Duodenal mucosa (tissue), 2 donors: ENCODE measurements at regions not wholly inside any gene's neighbourhood (a gene's known extent, or its start where the extent isn't known, plus 50 kb on each side); places are given as distances from the start of the nearest gene placed in this dataset.

Source experiments
- H3K27ac ChIP-seq: one replicate; pipeline ENCODE4 v1.7.0; 2013; ENCODE audit warnings: low read depth, low read length
- H3K27me3 ChIP-seq, 2 donors: one replicate each; pipeline ENCODE4 v1.7.0; 2013; ENCODE audit warnings: low read length in 2 of 2, control low read depth in 1 of 2; ENCODE audit not compliant: insufficient read depth in 2 of 2, control insufficient read depth in 1 of 2
- H3K36me3 ChIP-seq, 2 donors: one replicate each; pipeline ENCODE4 v1.7.0; 2013; ENCODE audit warnings: low read length in 2 of 2, control low read depth in 1 of 2; ENCODE audit not compliant: insufficient read depth in 2 of 2, control insufficient read depth in 1 of 2
- H3K4me1 ChIP-seq, 2 donors: one replicate each; pipeline ENCODE4 v1.7.0; 2013; ENCODE audit warnings: low read length in 2 of 2, control low read depth in 1 of 2; ENCODE audit not compliant: insufficient read depth in 2 of 2, control insufficient read depth in 1 of 2
- H3K4me3 ChIP-seq, 2 donors: one replicate each; pipeline ENCODE4 v1.7.0; 2013; ENCODE audit warnings: low read length in 2 of 2, low read depth in 1 of 2
- H3K9ac ChIP-seq, 2 donors: one replicate each; pipeline ENCODE4 v1.7.0; 2013; ENCODE audit warnings: low read length in 2 of 2, low read depth in 1 of 2
- H3K9me3 ChIP-seq, 2 donors: one replicate each; pipeline ENCODE4 v1.7.0; 2013; ENCODE audit warnings: low read length in 2 of 2, control low read depth in 1 of 2; ENCODE audit not compliant: control insufficient read depth in 1 of 2

GRCh38 chr21:20249401-20249800, 748.8 kb upstream of the NCAM2 start:
- Histone ChIP-seq H3K9me3 (peaks cover 0 to 4% of the 10 kb centered on the region in 2 donors), H3K36me3 (no peaks in the 10 kb centered on the region), H3K4me3 (no peak overlapping the region), H3K4me1 (no peaks in the 10 kb centered on the region), H3K27ac (no peak overlapping the region), H3K27me3 (no peaks in the 10 kb centered on the region), H3K9ac (no peak overlapping the region)

GRCh38 chr21:20250337-20250736, 747.9 kb upstream of the NCAM2 start:
- Histone ChIP-seq H3K4me1 (no peaks in the 10 kb centered on the region), H3K9ac (no peak overlapping the region)

DNA sequence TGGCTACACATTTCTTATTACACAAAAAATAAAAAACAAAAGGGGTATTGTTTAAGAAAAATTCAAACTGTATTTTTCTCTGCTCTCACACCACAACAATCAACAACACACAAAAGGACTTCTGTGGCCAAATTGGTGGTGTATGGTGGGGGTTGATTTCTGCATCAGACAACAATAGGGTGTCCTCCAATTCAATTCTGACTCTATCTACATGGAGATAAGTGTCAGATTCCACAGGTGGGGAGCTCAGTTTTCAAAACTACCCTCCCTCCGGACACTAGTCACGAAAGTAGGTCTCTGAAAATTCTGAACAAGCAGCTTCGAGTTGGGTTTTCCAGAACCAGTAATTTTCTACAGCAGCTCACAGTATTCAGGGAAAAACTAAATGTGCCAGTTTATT, 744.9 kb upstream of the NCAM2 start:
- no peaks in the 10 kb centered on the region for H3K36me3 ChIP-seq
- H3K9ac ChIP-seq, result no peak overlapping the region
- no peak overlapping the region for H3K4me3 ChIP-seq
- no peak overlapping the region for H3K27ac ChIP-seq
- no peaks in the 10 kb centered on the region for H3K27me3 ChIP-seq
- H3K4me1 ChIP-seq, result no peaks in the 10 kb centered on the region
- H3K9me3 ChIP-seq, result peaks cover 0 to 4% of the 10 kb centered on the region in 2 donors

More at GRCh38 chr21:20250337-20250736, 747.9 kb upstream of the NCAM2 start:
- H3K27me3 ChIP-seq, result no peaks in the 10 kb centered on the region
- H3K27ac ChIP-seq, result no peak overlapping the region
- peaks cover 0 to 4% of the 10 kb centered on the region in 2 donors for H3K9me3 ChIP-seq
- H3K36me3 ChIP-seq, result no peaks in the 10 kb centered on the region
- H3K4me3 ChIP-seq, result no peak overlapping the region

GRCh38 chr21:20254964-20255363, 743.2 kb upstream of the NCAM2 start:
- Histone ChIP-seq H3K9ac (no peak overlapping the region), H3K9me3 (peaks cover 0 to 4% of the 10 kb centered on the region in 2 donors), H3K4me1 (no peaks in the 10 kb centered on the region), H3K4me3 (no peak overlapping the region), H3K27me3 (no peaks in the 10 kb centered on the region), H3K27ac (no peak overlapping the region), H3K36me3 (no peaks in the 10 kb centered on the region)

- H3K27ac ChIP-seq, result no peak overlapping the region
- no peak overlapping the region for H3K4me3 ChIP-seq
- H3K9me3 ChIP-seq, result no peaks in the 10 kb centered on the region
- H3K9ac ChIP-seq, result no peak overlapping the region
- H3K4me1 ChIP-seq, result no peaks in the 10 kb centered on the region
- H3K36me3 ChIP-seq, result no peaks in the 10 kb centered on the region
- no peaks in the 10 kb centered on the region for H3K27me3 ChIP-seq
Measured at GRCh38 chr21:20257052-20257740, 741.0 kb upstream of the NCAM2 start.

DNA sequence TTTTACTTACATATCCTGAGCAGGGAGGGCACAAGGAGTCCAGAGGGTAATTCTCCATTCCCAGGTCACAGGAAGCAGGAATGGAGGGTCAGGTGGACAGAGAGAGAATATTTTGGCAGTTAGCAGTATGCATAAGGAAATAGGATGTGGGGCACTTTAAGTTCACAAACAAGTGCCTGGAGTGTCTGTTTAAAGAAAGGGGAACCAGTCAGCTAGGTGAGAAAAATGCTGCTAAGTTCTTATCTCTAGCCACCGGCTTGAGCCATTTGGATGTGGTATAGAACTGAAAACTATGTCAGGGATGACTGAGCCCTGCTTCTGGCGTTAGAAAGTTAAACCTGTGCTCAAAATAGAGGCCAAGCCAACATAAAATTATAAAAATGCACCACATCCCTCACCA, 739.7 kb upstream of the NCAM2 start:
- H3K27ac ChIP-seq, result no peak overlapping the region
- H3K9me3 ChIP-seq, result no peaks in the 10 kb centered on the region
- H3K27me3 ChIP-seq, result no peaks in the 10 kb centered on the region
- no peak overlapping the region for H3K4me3 ChIP-seq
- H3K4me1 ChIP-seq, result no peaks in the 10 kb centered on the region
- H3K9ac ChIP-seq, result no peak overlapping the region
- no peaks in the 10 kb centered on the region for H3K36me3 ChIP-seq

DNA sequence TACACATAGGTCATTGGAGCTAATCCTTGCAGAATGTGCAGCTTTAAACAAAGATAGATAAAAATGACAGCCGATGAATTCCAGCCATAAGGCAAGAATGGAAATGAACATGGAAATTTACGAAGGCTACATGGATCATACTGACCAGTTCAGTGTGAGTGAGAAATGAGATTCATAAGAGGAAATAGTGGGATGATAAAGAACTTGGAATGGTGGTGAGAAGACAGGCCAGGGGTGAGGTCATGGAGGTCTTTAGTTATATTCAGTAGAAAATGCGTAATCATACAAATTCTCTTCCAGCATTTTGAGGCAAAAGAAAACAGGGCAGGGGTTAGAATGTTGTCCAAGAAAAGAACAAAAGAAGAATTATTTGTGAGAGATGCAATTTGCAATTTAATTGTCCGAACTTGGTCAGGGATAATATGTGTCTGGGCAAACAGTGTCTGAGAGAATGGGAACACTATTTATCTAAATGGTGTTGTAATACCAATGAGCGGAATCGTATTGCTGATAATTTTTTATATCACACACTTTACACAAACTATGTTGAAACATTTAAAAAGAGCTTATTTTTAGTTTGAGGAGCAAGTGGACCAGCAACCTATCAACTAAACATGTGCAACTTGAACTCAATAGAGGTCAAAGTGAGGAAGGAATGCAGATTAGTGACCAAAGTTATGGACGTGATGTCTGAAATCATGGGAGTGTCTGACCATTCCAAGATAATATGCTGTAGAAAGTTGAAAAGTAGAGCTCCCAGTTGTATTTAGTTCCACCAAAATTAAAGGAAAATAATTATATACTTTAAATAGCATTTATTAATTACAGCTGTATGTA, 739.0 kb upstream of the NCAM2 start:
- Histone ChIP-seq H3K27me3 (no peaks in the 10 kb centered on the region), H3K9ac (no peak overlapping the region), H3K27ac (no peak overlapping the region), H3K9me3 (no peaks in the 10 kb centered on the region), H3K4me3 (no peak overlapping the region), H3K4me1 (no peaks in the 10 kb centered on the region), H3K36me3 (no peaks in the 10 kb centered on the region)

DNA sequence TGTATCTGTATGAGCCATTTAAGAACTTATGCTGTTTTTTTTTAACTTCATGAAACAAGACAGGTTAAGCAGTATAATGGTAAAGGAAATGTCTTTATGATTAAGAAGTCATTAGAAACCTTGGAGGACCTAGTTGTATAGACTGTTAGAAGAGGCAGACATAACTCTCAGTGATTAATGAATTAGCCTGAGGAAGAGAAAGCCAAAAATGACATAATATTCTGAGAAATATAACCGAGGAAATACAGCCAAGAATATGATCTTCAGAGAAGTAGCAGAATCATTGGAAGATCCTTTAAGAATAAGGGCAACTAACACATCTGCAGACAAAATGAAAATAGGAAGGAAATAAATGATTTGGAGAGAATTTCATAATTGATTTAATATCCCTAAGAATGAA, 738.1 kb upstream of the NCAM2 start:
- no peaks in the 10 kb centered on the region for H3K4me1 ChIP-seq
- H3K4me3 ChIP-seq, result no peak overlapping the region
- H3K9ac ChIP-seq, result no peak overlapping the region
- no peaks in the 10 kb centered on the region for H3K36me3 ChIP-seq
- no peaks in the 10 kb centered on the region for H3K9me3 ChIP-seq
- H3K27me3 ChIP-seq, result no peaks in the 10 kb centered on the region
- no peak overlapping the region for H3K27ac ChIP-seq

GRCh38 chr21:20261364-20261763, 736.8 kb upstream of the NCAM2 start:
- H3K36me3 ChIP-seq, result no peaks in the 10 kb centered on the region
- H3K27ac ChIP-seq, result no peak overlapping the region
- H3K4me3 ChIP-seq, result no peak overlapping the region
- H3K9me3 ChIP-seq, result peaks cover 0 to 2% of the 10 kb centered on the region in 2 donors
- no peak overlapping the region for H3K9ac ChIP-seq
- no peaks in the 10 kb centered on the region for H3K27me3 ChIP-seq
- no peaks in the 10 kb centered on the region for H3K4me1 ChIP-seq

DNA sequence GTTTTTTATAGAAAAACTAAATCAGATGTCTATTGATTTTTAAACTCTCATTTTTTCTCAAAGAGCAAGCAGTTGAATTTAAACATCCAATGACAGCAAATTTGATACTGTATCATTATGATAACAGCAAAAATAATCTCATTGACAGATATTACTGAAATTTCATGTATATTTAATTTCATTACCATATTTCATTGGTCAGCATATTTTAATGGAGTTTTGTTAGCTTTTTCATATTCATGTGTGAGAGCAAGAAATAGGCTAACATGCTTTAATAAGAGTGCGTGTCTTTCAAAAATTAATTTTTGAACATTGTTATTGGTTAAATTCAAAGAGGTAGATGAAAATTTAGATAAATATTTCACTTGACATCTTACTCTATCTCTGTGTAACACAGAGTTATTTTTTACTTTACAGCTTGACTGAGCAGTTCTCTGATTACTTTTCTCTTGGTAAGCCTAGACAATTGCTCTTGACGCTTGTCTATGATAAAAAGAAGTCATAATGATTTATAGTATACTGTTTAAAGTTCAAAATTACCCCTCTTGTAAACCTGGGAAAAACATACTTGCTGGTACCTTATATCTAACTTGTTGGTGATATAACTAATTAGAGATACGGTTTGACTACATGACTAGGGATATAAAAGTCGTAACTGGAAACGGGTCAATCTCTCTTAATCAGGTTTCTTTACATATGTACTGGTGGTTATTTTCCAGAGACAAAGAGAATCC, 732.3 kb upstream of the NCAM2 start:
- Histone ChIP-seq H3K9me3 (peaks cover 2 to 4% of the 10 kb centered on the region in 2 donors), H3K36me3 (no peaks in the 10 kb centered on the region), H3K9ac (no peak overlapping the region), H3K27me3 (no peaks in the 10 kb centered on the region), H3K4me3 (no peak overlapping the region), H3K4me1 (no peaks in the 10 kb centered on the region), H3K27ac (no peak overlapping the region)
